CD14-positive monocyte (primary cell): ENCODE measurements at regions not wholly inside any gene's neighbourhood (a gene's known extent, or its start where the extent isn't known, plus 50 kb on each side); places are given as distances from the start of the nearest gene placed in this dataset.

Experiments
- DNase-seq, 3 donors: peaks; one replicate each; pipeline ENCODE4 v3.0.0-alpha.2; 2011 to 2022
- H2AFZ ChIP-seq: 2 replicates; pipeline ENCODE4 v1.6.0; 2012; ENCODE audit warnings: mild to moderate bottlenecking, low read depth, low read length, inconsistent platforms; ENCODE audit not compliant: insufficient read depth, poor library complexity, severe bottlenecking
- H3K27ac ChIP-seq, 2 donors: 1 replicate in 1 of 2; 2 replicates in 1 of 2; pipeline ENCODE4 v1.5.1; 2012 to 2013; ENCODE audit warnings: low read length in 2 of 2, control low read depth in 1 of 2, inconsistent platforms in 1 of 2, low read depth in 1 of 2, mild to moderate bottlenecking in 1 of 2
- H3K27me3 ChIP-seq, 2 donors: one replicate each; pipeline versions ENCODE4 v1.6.0 to v1.6.1; 2011 to 2013; ENCODE audit warnings: low read length in 2 of 2; ENCODE audit not compliant: control insufficient read depth in 2 of 2, insufficient read depth in 2 of 2
- H3K36me3 ChIP-seq, 2 donors: replicated peaks in 1 of 2; 1 replicate in 1 of 2; 2 replicates in 1 of 2; pipeline versions ENCODE4 v1.5.1 to v1.6.1; 2012 to 2013; ENCODE audit warnings: low read length in 2 of 2, control low read depth in 1 of 2, inconsistent platforms in 1 of 2, mild to moderate bottlenecking in 1 of 2; ENCODE audit not compliant: insufficient read depth in 2 of 2, control insufficient read depth in 1 of 2
- H3K4me1 ChIP-seq, 2 donors: 1 replicate in 1 of 2; 2 replicates in 1 of 2; pipeline versions ENCODE4 v1.5.1 to v1.6.1; 2012 to 2013; ENCODE audit warnings: low read length in 2 of 2, control low read depth in 1 of 2, inconsistent platforms in 1 of 2, mild to moderate bottlenecking in 1 of 2, moderate library complexity in 1 of 2; ENCODE audit not compliant: insufficient read depth in 2 of 2, control insufficient read depth in 1 of 2
- H3K4me2 ChIP-seq: replicated peaks from 2 replicates; pipeline ENCODE3; 2012; ENCODE audit warnings: low read length, moderate library complexity, mild to moderate bottlenecking; ENCODE audit not compliant: poor library complexity, severe bottlenecking; ENCODE audit errors: extremely low read depth
- H3K4me3 ChIP-seq, 3 experiments: fragments of 200-600 bp in 1 of 3; sonication (generic) in 1 of 3; replicated peaks in 1 of 3; 1 replicate in 2 of 3; 2 replicates in 1 of 3; pipeline ENCODE4 v1.5.1; 2011 to 2013; ENCODE audit warnings: low read length in 3 of 3, mild to moderate bottlenecking in 3 of 3, control low read depth in 2 of 3, low read depth in 2 of 3, inconsistent platforms in 1 of 3, moderate library complexity in 1 of 3
- H3K79me2 ChIP-seq: 2 replicates; pipeline ENCODE4 v1.6.0; 2012; ENCODE audit warnings: mild to moderate bottlenecking, control low read depth, inconsistent platforms, low read length, moderate library complexity; ENCODE audit not compliant: insufficient read depth
- H3K9ac ChIP-seq: 2 replicates; pipeline ENCODE4 v1.6.0; 2017; ENCODE audit warnings: low read length, mild to moderate bottlenecking; ENCODE audit not compliant: insufficient read depth, poor library complexity, severe bottlenecking
- H3K9me3 ChIP-seq, 2 donors: replicated peaks in 1 of 2; 1 replicate in 1 of 2; 2 replicates in 1 of 2; pipeline versions ENCODE4 v1.5.1 to v1.6.1; 2012 to 2013; ENCODE audit warnings: low read length in 2 of 2, control low read depth in 1 of 2; ENCODE audit not compliant: control insufficient read depth in 1 of 2, insufficient read depth in 1 of 2
- H4K20me1 ChIP-seq: 2 replicates; pipeline ENCODE4 v1.6.0; 2012; ENCODE audit warnings: mild to moderate bottlenecking, low read length, control low read depth, moderate library complexity; ENCODE audit not compliant: insufficient read depth
- H3K27ac Mint-ChIP-seq, 7 donors: one replicate each; pipeline ENCODE4 v1.8.0; 2020; ENCODE audit warnings: mild to moderate bottlenecking in 7 of 7, mixed read lengths in 7 of 7, moderate library complexity in 6 of 7, inconsistent platforms in 2 of 7
- H3K27me3 Mint-ChIP-seq, 3 donors: one replicate each; pipeline ENCODE4 v1.8.0; 2021 to 2022; ENCODE audit warnings: low read depth in 3 of 3, mild to moderate bottlenecking in 3 of 3, mixed read lengths in 3 of 3, moderate library complexity in 3 of 3, inconsistent platforms in 1 of 3
- H3K36me3 Mint-ChIP-seq, 2 donors: one replicate each; pipeline ENCODE4 v1.8.0; 2020; ENCODE audit warnings: mixed read lengths in 2 of 2, inconsistent platforms in 1 of 2, mild to moderate bottlenecking in 1 of 2
- H3K4me1 Mint-ChIP-seq: one replicate; pipeline ENCODE4 v1.8.0; 2020; ENCODE audit warnings: mild to moderate bottlenecking, mixed read lengths
- H3K4me3 Mint-ChIP-seq, 2 donors: one replicate each; pipeline ENCODE4 v1.8.0; 2020; ENCODE audit warnings: mild to moderate bottlenecking in 2 of 2, mixed read lengths in 2 of 2, moderate library complexity in 1 of 2
- H3K9me3 Mint-ChIP-seq, 7 donors: one replicate each; pipeline ENCODE4 v1.8.0; 2020 to 2022; ENCODE audit warnings: mixed read lengths in 7 of 7, mild to moderate bottlenecking in 6 of 7, moderate library complexity in 6 of 7, inconsistent platforms in 2 of 7
- CTCF ChIP-seq: fragments of 200-600 bp; IDR thresholded peaks from one replicate; pipeline ENCODE4 v1.8.0; 2022; ENCODE audit warnings: antibody characterized with exemption, mild to moderate bottlenecking
- WGBS: methylation state at CpG from one replicate; pipeline ENCODE4 v1.1.5; 2013; ENCODE audit warnings: missing lambda C conversion rate; ENCODE audit not compliant: insufficient coverage; 5-methylcytosine and 5-hydroxymethylcytosine counted together
- intact Hi-C, 2 donors: fragments of 100-400 bp; cut with micrococcal nuclease; formaldehyde crosslinking; loops; one replicate each; pipeline versions ENCODE4 v1.15.0 to v1.15.1; 2023

- H3K27ac ChIP-seq = no peak overlapping the region
- H3K4me1 ChIP-seq = no peaks in the 10 kb centered on the region
- no peaks in the 10 kb centered on the region for H3K27me3 ChIP-seq
- H3K79me2 ChIP-seq = no peaks in the 10 kb centered on the region
- intact Hi-C loops = no loop called here
- peaks cover 0 to 6% (median 0%) of the 10 kb centered on the region in 3 donors for H3K27me3 Mint-ChIP-seq
- no peaks in the 10 kb centered on the region for H4K20me1 ChIP-seq
- no peak overlapping the region for H3K9ac ChIP-seq
- WGBS = 67% methylated on average over 3 of the region's 8 CpGs
- no peak for TF ChIP-seq CTCF
- no peak overlapping the region for H3K4me3 Mint-ChIP-seq
- H3K4me3 ChIP-seq = no peak overlapping the region
- DNase-seq = no peak
- no peak overlapping the region for H3K4me2 ChIP-seq
- H3K4me1 Mint-ChIP-seq = no peaks in the 10 kb centered on the region
- H2AFZ ChIP-seq = no peak overlapping the region
- no peak overlapping the region for H3K27ac Mint-ChIP-seq
- no peaks in the 10 kb centered on the region for H3K36me3 Mint-ChIP-seq
- peaks cover 3 to 4% of the 10 kb centered on the region in 2 donors for H3K9me3 ChIP-seq
- H3K36me3 ChIP-seq = no peaks in the 10 kb centered on the region
- H3K9me3 Mint-ChIP-seq = peaks cover 0 to 14% (median 11%) of the 10 kb centered on the region in 7 donors
Measured at GRCh38 chr1:163774978-163775620, 453.3 kb downstream of the NUF2 start.

GRCh38 chr1:163777205-163777604 is 455.5 kb downstream of the NUF2 start:
- intact Hi-C loops = no loop called here
- H3K79me2 ChIP-seq = no peaks in the 10 kb centered on the region
- Mint-ChIP-seq H3K27me3 (peaks cover 0 to 4% (median 0%) of the 10 kb centered on the region in 3 donors), H3K9me3 (peaks cover 0 to 13% (median 10%) of the 10 kb centered on the region in 7 donors), H3K4me1 (no peaks in the 10 kb centered on the region), H3K4me3 (no peak overlapping the region), H3K27ac (no peak overlapping the region), H3K36me3 (no peaks in the 10 kb centered on the region)
- H3K4me1 ChIP-seq = no peaks in the 10 kb centered on the region
- no peak for DNase-seq
- H2AFZ ChIP-seq = no peak overlapping the region
- H3K27ac ChIP-seq = no peak overlapping the region
- no peak overlapping the region for H3K9ac ChIP-seq
- H3K27me3 ChIP-seq = no peaks in the 10 kb centered on the region
- H3K4me3 ChIP-seq = no peak overlapping the region
- no peak overlapping the region for H3K4me2 ChIP-seq
- H4K20me1 ChIP-seq = no peaks in the 10 kb centered on the region
- TF ChIP-seq CTCF = no peak
- peaks cover 3 to 4% of the 10 kb centered on the region in 2 donors for H3K9me3 ChIP-seq
- H3K36me3 ChIP-seq = no peaks in the 10 kb centered on the region
